ENCODE measurements at regions not wholly inside any gene's neighbourhood (a gene's known extent, or its start where the extent isn't known, plus 50 kb on each side); places are given as distances from the start of the nearest gene placed in this dataset.

DNA sequence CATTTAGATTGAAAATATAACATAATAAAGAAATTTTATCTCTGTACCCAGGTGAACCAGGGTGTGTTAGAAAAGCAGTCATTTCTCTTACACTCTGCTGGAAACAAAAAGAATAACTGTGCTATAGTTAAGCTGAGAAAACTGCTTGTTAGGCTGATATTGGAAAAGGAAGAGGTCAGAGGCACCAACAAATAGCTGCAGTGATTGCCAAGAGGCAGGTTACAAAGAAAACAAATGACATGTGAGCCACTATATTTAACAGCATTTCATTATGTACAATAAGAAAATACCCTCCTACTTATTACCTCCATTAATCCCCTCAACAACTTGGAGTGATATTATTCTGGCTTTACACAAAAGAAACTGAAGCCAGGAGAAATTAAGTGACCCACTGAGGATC is 607.9 kb upstream of the TLE4 start:
- TF ChIP-seq, protein P1, sequence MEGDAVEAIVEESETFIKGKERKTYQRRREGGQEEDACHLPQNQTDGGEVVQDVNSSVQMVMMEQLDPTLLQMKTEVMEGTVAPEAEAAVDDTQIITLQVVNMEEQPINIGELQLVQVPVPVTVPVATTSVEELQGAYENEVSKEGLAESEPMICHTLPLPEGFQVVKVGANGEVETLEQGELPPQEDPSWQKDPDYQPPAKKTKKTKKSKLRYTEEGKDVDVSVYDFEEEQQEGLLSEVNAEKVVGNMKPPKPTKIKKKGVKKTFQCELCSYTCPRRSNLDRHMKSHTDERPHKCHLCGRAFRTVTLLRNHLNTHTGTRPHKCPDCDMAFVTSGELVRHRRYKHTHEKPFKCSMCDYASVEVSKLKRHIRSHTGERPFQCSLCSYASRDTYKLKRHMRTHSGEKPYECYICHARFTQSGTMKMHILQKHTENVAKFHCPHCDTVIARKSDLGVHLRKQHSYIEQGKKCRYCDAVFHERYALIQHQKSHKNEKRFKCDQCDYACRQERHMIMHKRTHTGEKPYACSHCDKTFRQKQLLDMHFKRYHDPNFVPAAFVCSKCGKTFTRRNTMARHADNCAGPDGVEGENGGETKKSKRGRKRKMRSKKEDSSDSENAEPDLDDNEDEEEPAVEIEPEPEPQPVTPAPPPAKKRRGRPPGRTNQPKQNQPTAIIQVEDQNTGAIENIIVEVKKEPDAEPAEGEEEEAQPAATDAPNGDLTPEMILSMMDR (IDR thresholded peaks at IDR 0.05) = no peak
- TF ChIP-seq KDM1A (IDR thresholded peaks at IDR 0.05; ENCODE audit: low read depth) = no peak
- TF ChIP-seq JUNB (IDR thresholded peaks at IDR 0.05) = no peak
- TF ChIP-seq POLR2A (IDR thresholded peaks at IDR 0.05; ENCODE audit: low read length) = no peak
